Lung (tissue), 11 donors: ENCODE measurements at regions not wholly inside any gene's neighbourhood (a gene's known extent, or its start where the extent isn't known, plus 50 kb on each side); places are given as distances from the start of the nearest gene placed in this dataset.
"Not testable (repeated sequence)": the region's sequence is repeated elsewhere in the genome, so short reads cannot be mapped to it uniquely, and the experiment has no call there.

Experiments
- ATAC-seq: fragments of 200-7000 bp; cut with Tn5 transposase; one replicate; pipeline ENCODE4 v1.9.1; 2020; ENCODE audit warnings: moderate number of reproducible peaks; ENCODE audit not compliant: insufficient read depth, low FRiP score
- DNase-seq, 3 donors: peaks; one replicate each; pipeline ENCODE4 v3.0.0-alpha.2; 2013 to 2017
- H3K27ac ChIP-seq, 2 donors: one replicate each; pipeline ENCODE4 v1.5.1; 2013; ENCODE audit warnings: mild to moderate bottlenecking in 2 of 2, moderate library complexity in 2 of 2, control low read depth in 1 of 2, inconsistent platforms in 1 of 2, low read depth in 1 of 2, low read length in 1 of 2
- H3K27me3 ChIP-seq, 3 donors: one replicate each; pipeline ENCODE4 v1.5.1; 2013; ENCODE audit warnings: low read length in 2 of 3; ENCODE audit not compliant: control insufficient read depth in 3 of 3, insufficient read depth in 3 of 3
- H3K36me3 ChIP-seq, 4 donors: one replicate each; pipeline ENCODE4 v1.5.1; 2013; ENCODE audit warnings: low read length in 4 of 4, mild to moderate bottlenecking in 1 of 4, moderate library complexity in 1 of 4; ENCODE audit not compliant: control insufficient read depth in 4 of 4, insufficient read depth in 4 of 4
- H3K4me1 ChIP-seq, 5 donors: one replicate each; pipeline ENCODE4 v1.5.1; 2013; ENCODE audit warnings: low read length in 5 of 5, mild to moderate bottlenecking in 2 of 5, moderate library complexity in 1 of 5; ENCODE audit not compliant: control insufficient read depth in 5 of 5, insufficient read depth in 5 of 5
- H3K4me3 ChIP-seq: one replicate; pipeline ENCODE4 v1.5.1; 2013; ENCODE audit warnings: mild to moderate bottlenecking, control low read depth, moderate library complexity
- H3K9ac ChIP-seq, 2 donors: one replicate each; pipeline ENCODE4 v1.5.1; 2013; ENCODE audit warnings: low read length in 2 of 2, control low read depth in 1 of 2; ENCODE audit not compliant: insufficient read depth in 1 of 2
- H3K9me3 ChIP-seq, 4 donors: one replicate each; pipeline ENCODE4 v1.5.1; 2013; ENCODE audit warnings: low read length in 3 of 4, mild to moderate bottlenecking in 1 of 4, moderate library complexity in 1 of 4; ENCODE audit not compliant: control insufficient read depth in 4 of 4, insufficient read depth in 3 of 4
- CTCF ChIP-seq: IDR thresholded peaks from 2 replicates; pipeline ENCODE4 v1.5.1; 2012; ENCODE audit warnings: mild to moderate bottlenecking; ENCODE audit errors: control extremely low read depth, extremely low read depth
- WGBS, 2 donors: extraction: QIAGEN DNeasy Blood & Tissue Kit; methylation state at CpG; one replicate each; pipeline ENCODE4 v1.1.7; 2013; 5-methylcytosine and 5-hydroxymethylcytosine counted together
- donor health status: control.
- donor health status: control.
- donor health status: Bipolar disorder and iron deficiency.
- donor health status: healthy.
- donor health status: DM: yes; HTN: yes; CAD: no.

GRCh38 chr5:91925249-91925648 is 542.1 kb upstream of the ARRDC3 start:
- no peaks in the 10 kb centered on the region for H3K4me1 ChIP-seq
- DNase-seq, result no peak
- H3K9me3 ChIP-seq, result no peaks in the 10 kb centered on the region
- H3K36me3 ChIP-seq, result no peaks in the 10 kb centered on the region
- H3K4me3 ChIP-seq, result no peak overlapping the region
- no peaks in the 10 kb centered on the region for H3K27me3 ChIP-seq
- H3K27ac ChIP-seq, result no peak overlapping the region
- H3K9ac ChIP-seq, result no peak overlapping the region
- TF ChIP-seq CTCF, result no peak
- WGBS, 2 donors, result 58 to 65% methylated on average over 1 of the region's 1 CpG
- ATAC-seq, result no peak

GRCh38 chr5:91917037-91917814 is 534.1 kb upstream of the ARRDC3 start:
- H3K9ac ChIP-seq, DNase-seq, H3K4me3 ChIP-seq, H3K36me3 ChIP-seq, H3K9me3 ChIP-seq, H3K27me3 ChIP-seq, ATAC-seq, H3K4me1 ChIP-seq, H3K27ac ChIP-seq: not testable (repeated sequence)
- WGBS, 2 donors, result 91 to 95% methylated on average over 41 to 51 of the region's 51 CpGs

- Histone ChIP-seq H3K27me3 (no peaks in the 10 kb centered on the region), H3K4me1 (no peaks in the 10 kb centered on the region), H3K9ac (no peak overlapping the region), H3K27ac (no peak overlapping the region), H3K4me3 (no peak overlapping the region), H3K36me3 (no peaks in the 10 kb centered on the region), H3K9me3 (no peaks in the 10 kb centered on the region)
- TF ChIP-seq CTCF, result no peak
- ATAC-seq, result no peak
- no peak for DNase-seq
- WGBS, 2 donors, result 53 to 68% methylated on average over 4 of the region's 4 CpGs
Measured at GRCh38 chr5:91910655-91911054, 527.5 kb upstream of the ARRDC3 start.

GRCh38 chr5:91910247-91910646 is 527.1 kb upstream of the ARRDC3 start:
- H3K27ac ChIP-seq, result no peak overlapping the region
- no peaks in the 10 kb centered on the region for H3K36me3 ChIP-seq
- no peaks in the 10 kb centered on the region for H3K4me1 ChIP-seq
- H3K27me3 ChIP-seq, result no peaks in the 10 kb centered on the region
- TF ChIP-seq CTCF, result no peak
- ATAC-seq, result no peak
- H3K9ac ChIP-seq, result no peak overlapping the region
- no peak overlapping the region for H3K4me3 ChIP-seq
- H3K9me3 ChIP-seq, result no peaks in the 10 kb centered on the region
- WGBS, 2 donors, result 54 to 70% methylated on average over 2 of the region's 2 CpGs
- no peak for DNase-seq
